ENCODE measurements at regions not wholly inside any gene's neighbourhood (a gene's known extent, or its start where the extent isn't known, plus 50 kb on each side); places are given as distances from the start of the nearest gene placed in this dataset.

DNA sequence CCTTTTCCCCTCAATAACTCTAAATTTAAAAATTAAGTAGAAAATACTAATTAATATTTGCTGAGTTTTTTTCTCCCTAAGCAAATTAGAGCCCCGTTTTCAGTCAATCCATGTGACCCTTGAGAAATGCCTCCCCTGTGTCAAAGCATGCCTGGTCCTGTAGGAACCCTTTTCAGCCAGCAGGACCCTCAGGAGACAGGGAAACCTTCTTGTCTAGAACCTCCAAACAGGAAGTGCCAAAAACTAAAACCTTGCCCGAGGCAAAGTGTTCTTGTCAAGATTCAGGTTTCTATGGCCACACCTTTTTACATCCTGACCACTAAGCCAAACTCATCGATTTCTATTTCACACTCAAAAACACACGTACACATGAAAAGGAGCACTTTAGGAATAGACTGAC lies 60.1 kb upstream of the NFE2L3 start:
- Histone ChIP-seq H3K4me1 (peaks cover 5% of the 10 kb centered on the region), H3K27ac (no peak overlapping the region), H3K4me3 (no peak overlapping the region), H3K36me3 (no peaks in the 10 kb centered on the region), H3K9me3 (no peaks in the 10 kb centered on the region), H3K27me3 (ENCODE audit: low read depth) (no peaks in the 10 kb centered on the region)
- intact Hi-C loops (cut with DNase I), result no loop called here
- ATAC-seq, result no peak
- no peak for DNase-seq
- TF ChIP-seq, protein P1, sequence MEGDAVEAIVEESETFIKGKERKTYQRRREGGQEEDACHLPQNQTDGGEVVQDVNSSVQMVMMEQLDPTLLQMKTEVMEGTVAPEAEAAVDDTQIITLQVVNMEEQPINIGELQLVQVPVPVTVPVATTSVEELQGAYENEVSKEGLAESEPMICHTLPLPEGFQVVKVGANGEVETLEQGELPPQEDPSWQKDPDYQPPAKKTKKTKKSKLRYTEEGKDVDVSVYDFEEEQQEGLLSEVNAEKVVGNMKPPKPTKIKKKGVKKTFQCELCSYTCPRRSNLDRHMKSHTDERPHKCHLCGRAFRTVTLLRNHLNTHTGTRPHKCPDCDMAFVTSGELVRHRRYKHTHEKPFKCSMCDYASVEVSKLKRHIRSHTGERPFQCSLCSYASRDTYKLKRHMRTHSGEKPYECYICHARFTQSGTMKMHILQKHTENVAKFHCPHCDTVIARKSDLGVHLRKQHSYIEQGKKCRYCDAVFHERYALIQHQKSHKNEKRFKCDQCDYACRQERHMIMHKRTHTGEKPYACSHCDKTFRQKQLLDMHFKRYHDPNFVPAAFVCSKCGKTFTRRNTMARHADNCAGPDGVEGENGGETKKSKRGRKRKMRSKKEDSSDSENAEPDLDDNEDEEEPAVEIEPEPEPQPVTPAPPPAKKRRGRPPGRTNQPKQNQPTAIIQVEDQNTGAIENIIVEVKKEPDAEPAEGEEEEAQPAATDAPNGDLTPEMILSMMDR (IDR thresholded peaks at IDR 0.05), result no peak

DNA sequence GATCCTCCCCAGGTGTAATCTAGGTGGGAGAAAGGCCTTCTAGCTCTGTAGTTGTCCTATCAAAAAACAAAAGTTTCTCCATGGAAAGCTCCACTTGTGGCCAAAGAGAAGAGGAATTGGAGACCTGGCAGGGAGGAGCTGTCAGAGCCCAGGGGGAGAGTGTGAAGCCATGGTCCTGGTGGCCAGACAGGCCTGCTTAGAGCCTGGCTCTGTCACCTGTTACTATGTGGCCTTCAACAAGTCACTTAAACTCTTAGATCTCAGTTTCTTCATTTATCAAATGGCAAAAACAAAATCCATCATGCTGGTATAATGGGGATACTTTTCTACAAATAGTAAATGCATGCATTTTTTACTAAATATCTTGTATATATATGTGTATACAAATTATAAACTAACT lies 59.0 kb upstream of the NFE2L3 start:
- H3K36me3 ChIP-seq, result no peaks in the 10 kb centered on the region
- ATAC-seq (no peak), DNase-seq (no peak)
- H3K27me3 ChIP-seq (ENCODE audit: low read depth), result no peaks in the 10 kb centered on the region
- no peak overlapping the region for H3K4me3 ChIP-seq
- no peak overlapping the region for H3K27ac ChIP-seq
- intact Hi-C loops (cut with DNase I), result no loop called here
- TF ChIP-seq, protein P1 (IDR thresholded peaks at IDR 0.05), result no peak
- no peaks in the 10 kb centered on the region for H3K9me3 ChIP-seq
- peaks cover 5% of the 10 kb centered on the region for H3K4me1 ChIP-seq

DNA sequence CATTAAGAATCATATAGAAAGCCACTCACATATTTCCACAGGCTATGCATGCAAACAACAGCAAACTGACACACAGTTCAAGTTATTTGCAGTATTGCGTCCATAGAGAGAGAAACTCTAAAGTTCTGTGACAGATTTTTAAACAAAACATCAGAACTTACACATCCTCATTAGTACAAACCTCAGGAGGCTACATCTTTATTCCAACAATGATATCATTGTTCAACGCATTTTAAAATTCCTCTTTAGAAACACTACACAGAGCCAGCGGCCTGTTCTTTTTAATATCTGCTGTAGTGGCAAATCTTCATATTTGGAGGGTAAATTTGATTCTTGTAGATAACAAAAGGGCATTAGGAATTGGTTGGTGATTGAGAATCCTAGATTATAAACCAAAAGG lies 55.9 kb upstream of the NFE2L3 start:
- H3K36me3 ChIP-seq, result no peaks in the 10 kb centered on the region
- H3K9me3 ChIP-seq, result no peaks in the 10 kb centered on the region
- H3K27ac ChIP-seq, result no peak overlapping the region
- TF ChIP-seq, protein P1 (IDR thresholded peaks at IDR 0.05), result no peak
- intact Hi-C loops (cut with DNase I), result no loop called here
- ATAC-seq, result no peak
- H3K4me1 ChIP-seq, result no peaks in the 10 kb centered on the region
- no peak for DNase-seq
- no peaks in the 10 kb centered on the region for H3K27me3 ChIP-seq (ENCODE audit: low read depth)
- no peak overlapping the region for H3K4me3 ChIP-seq

DNA sequence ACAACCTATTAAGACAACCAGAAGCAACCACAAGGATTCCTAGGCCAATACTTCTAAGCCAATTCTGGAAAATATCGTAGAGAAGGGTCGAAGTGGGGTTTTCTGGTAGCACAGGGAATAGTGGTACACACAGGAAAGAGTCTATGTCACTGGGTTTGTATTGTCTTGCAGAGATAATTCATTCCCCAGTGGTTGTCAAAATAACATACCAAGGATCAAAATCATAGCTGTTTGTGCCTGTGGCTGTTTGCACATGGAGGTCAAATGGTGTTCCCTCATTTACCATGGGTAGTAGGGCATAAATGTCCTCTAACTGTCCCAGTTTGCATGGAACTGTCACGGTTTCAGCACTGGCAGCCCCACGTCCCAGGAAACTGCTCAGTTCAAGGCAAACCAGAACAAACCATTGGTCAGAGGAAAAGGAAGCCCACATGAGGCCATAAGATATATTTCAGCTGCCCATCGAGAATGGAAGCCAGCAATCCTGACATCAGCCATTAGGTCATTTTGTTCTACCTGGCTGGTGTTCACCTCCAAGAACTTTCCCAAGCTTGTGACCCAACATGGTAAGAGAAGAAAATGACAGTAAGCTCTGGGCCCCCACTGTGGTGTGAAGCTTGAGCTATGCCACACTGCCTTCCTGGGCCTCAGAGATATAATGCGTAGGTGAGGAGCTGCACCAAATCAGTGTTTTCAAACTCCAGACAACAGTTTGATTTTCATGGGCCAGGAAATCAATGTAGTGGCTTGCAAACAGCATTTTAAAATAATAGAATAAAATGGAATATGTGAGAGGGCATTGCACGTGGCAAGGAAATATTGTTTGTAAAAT lies 53.9 kb upstream of the NFE2L3 start:
- no peaks in the 10 kb centered on the region for H3K27me3 ChIP-seq (ENCODE audit: low read depth)
- no peak overlapping the region for H3K27ac ChIP-seq
- TF ChIP-seq, protein P1 (IDR thresholded peaks at IDR 0.05), result no peak
- H3K9me3 ChIP-seq, result no peaks in the 10 kb centered on the region
- intact Hi-C loops (cut with DNase I), result no loop called here
- no peaks in the 10 kb centered on the region for H3K4me1 ChIP-seq
- DNase-seq, result no peak
- H3K36me3 ChIP-seq, result no peaks in the 10 kb centered on the region
- no peak for ATAC-seq
- no peak overlapping the region for H3K4me3 ChIP-seq

DNA sequence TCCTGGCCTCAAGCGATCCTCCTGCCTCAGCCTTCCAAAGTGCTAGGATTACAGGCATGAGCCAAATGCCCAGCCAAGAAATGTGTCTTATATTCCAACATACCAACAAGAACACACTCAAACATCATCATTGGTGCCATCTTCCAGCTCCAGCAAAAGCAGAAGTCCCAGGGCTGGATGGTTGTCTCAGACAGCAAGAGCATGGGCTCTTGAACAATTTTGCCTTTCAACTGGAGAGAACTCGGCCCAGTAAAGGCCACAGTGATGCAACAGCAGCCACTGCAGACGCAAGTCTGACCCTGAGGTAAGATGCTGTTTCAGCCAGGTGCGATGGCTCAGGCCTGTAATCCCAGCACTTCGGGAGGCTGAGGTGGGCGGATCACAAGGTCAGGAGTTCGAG lies 52.8 kb upstream of the NFE2L3 start:
- TF ChIP-seq, protein P1 (IDR thresholded peaks at IDR 0.05), result no peak
- intact Hi-C loops (cut with DNase I), result no loop called here
- no peaks in the 10 kb centered on the region for H3K27me3 ChIP-seq (ENCODE audit: low read depth)
- no peak overlapping the region for H3K27ac ChIP-seq
- DNase-seq (no peak), ATAC-seq (no peak)
- no peaks in the 10 kb centered on the region for H3K9me3 ChIP-seq
- H3K4me1 ChIP-seq, result no peaks in the 10 kb centered on the region
- H3K36me3 ChIP-seq, result no peaks in the 10 kb centered on the region
- no peak overlapping the region for H3K4me3 ChIP-seq

Data from lower lobe of right lung (tissue), 2 donors.